Dendritic cell treated with granulocyte-macrophage colony-stimulating factor and Interleukin-4, amounts not matched to agents 40 ng/mL and 50 ng/mL, for 4 days (primary cell): ENCODE measurements at regions not wholly inside any gene's neighbourhood (a gene's known extent, or its start where the extent isn't known, plus 50 kb on each side); places are given as distances from the start of the nearest gene placed in this dataset.

Experiments
- H3K27ac Mint-ChIP-seq: one replicate; pipeline ENCODE4 v1.8.0; 2022; ENCODE audit warnings: mild to moderate bottlenecking, mixed read lengths
- H3K27me3 Mint-ChIP-seq: one replicate; pipeline ENCODE4 v1.8.0; 2022; ENCODE audit warnings: mild to moderate bottlenecking, mixed read lengths
- H3K36me3 Mint-ChIP-seq: one replicate; pipeline ENCODE4 v1.8.0; 2022; ENCODE audit warnings: low read depth, mixed read lengths
- H3K4me1 Mint-ChIP-seq: one replicate; pipeline ENCODE4 v1.8.0; 2022; ENCODE audit warnings: low read depth, mixed read lengths
- H3K4me3 Mint-ChIP-seq: one replicate; pipeline ENCODE4 v1.8.0; 2022; ENCODE audit warnings: mild to moderate bottlenecking, moderate library complexity, mixed read lengths
- H3K9me3 Mint-ChIP-seq: one replicate; pipeline ENCODE4 v1.8.0; 2022; ENCODE audit warnings: mixed read lengths
- intact Hi-C: fragments of 100-400 bp; cut with micrococcal nuclease; formaldehyde crosslinking; loops from one replicate; pipeline ENCODE4 v1.15.0; 2022

- Mint-ChIP-seq H3K27me3 (no peaks in the 10 kb centered on the region), H3K9me3 (peaks cover 24% of the 10 kb centered on the region), H3K4me1 (no peaks in the 10 kb centered on the region), H3K4me3 (no peak overlapping the region), H3K36me3 (no peaks in the 10 kb centered on the region), H3K27ac (no peak overlapping the region)
- intact Hi-C loops = no loop called here
These were observed 73.2 kb upstream of the BLID start for GRCh38 chr11:122189229-122189628.

- no peak overlapping the region for H3K27ac Mint-ChIP-seq
- H3K4me1 Mint-ChIP-seq = no peaks in the 10 kb centered on the region
- H3K36me3 Mint-ChIP-seq = no peaks in the 10 kb centered on the region
- intact Hi-C loops = no loop called here
- H3K4me3 Mint-ChIP-seq = no peak overlapping the region
- peaks cover 24% of the 10 kb centered on the region for H3K9me3 Mint-ChIP-seq
- no peaks in the 10 kb centered on the region for H3K27me3 Mint-ChIP-seq
These were observed 71.6 kb upstream of the BLID start for GRCh38 chr11:122187373-122188165.

DNA sequence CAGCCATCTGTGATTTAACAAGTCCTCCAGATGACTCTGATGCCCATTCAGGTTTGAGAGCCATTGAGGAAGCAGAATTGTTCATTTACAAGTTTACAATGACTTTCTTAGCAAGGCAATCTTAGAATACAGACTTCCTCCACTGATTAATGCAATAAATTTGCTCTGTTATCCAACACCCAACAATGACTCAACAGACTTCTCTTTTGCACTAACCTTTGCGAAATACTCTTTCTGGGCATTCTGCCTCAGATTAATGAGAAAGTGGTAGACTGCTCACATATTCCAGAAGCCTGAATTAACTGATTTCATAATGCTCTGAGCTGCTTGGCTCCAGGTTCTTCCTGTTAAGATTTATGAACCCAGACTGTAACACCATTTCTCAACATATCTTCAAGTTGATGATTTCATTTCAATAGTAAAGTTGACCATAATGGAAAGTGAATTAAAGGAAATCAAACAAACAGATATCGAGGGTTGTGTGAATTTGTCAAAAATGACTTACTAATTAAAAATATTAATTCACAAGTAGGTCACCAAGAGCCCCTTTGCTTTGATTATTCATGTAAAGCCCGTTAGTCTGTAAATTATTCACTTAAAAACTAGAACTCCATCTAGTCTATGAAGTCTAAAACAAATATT lies 70.5 kb upstream of the BLID start:
- no peaks in the 10 kb centered on the region for H3K4me1 Mint-ChIP-seq
- H3K27ac Mint-ChIP-seq = no peak overlapping the region
- no peak overlapping the region for H3K4me3 Mint-ChIP-seq
- H3K9me3 Mint-ChIP-seq = peaks cover 24% of the 10 kb centered on the region
- intact Hi-C loops = no loop called here
- no peaks in the 10 kb centered on the region for H3K27me3 Mint-ChIP-seq
- H3K36me3 Mint-ChIP-seq = no peaks in the 10 kb centered on the region

DNA sequence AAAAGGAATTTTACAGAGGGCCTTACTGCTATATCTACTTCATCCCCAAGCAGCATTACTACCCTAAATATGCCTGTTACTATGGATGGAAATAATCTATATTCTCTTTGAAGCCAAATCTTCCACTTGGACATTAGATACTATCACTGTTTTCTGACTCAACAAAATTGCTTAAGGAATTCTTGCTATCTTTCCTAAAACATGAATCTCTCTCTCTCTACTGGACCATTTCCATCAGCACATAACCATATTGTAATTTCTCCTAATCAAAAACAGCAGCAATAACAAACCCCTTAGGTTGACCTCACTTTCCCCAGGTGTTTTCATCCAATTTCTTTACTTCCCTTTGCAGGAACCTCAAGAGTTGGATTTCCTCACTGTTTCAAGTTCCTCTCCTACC lies 67.9 kb upstream of the BLID start:
- Mint-ChIP-seq H3K27me3 (no peaks in the 10 kb centered on the region), H3K9me3 (peaks cover 24% of the 10 kb centered on the region), H3K27ac (no peak overlapping the region), H3K36me3 (no peaks in the 10 kb centered on the region), H3K4me3 (no peak overlapping the region), H3K4me1 (no peaks in the 10 kb centered on the region)
- intact Hi-C loops = no loop called here

DNA sequence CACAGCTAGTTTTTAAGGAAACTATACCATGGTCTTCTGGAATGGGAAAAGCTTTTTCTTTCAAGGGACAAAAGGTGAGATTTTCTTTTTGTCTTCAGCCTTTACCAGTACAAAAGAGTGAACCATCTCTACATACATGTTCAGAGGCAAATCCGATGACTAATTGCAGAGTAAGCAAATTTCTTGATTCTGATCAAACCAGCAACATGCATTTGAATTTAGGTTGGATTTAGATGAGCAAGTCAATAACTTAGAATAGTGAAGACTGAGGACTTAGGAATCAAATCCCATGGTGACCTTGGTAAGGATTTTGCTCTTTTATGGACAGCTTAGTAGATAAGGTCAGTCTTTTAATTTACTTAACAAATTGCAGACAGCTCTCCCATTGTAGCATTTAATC lies 65.9 kb upstream of the BLID start:
- Mint-ChIP-seq H3K36me3 (no peaks in the 10 kb centered on the region), H3K27me3 (no peaks in the 10 kb centered on the region), H3K9me3 (peaks cover 24% of the 10 kb centered on the region), H3K4me3 (no peak overlapping the region), H3K27ac (no peak overlapping the region), H3K4me1 (no peaks in the 10 kb centered on the region)
- intact Hi-C loops = no loop called here

GRCh38 chr11:122181372-122181771 lies 65.4 kb upstream of the BLID start:
- Mint-ChIP-seq H3K4me1 (no peaks in the 10 kb centered on the region), H3K9me3 (peaks cover 20% of the 10 kb centered on the region), H3K4me3 (no peak overlapping the region), H3K27ac (no peak overlapping the region), H3K36me3 (no peaks in the 10 kb centered on the region), H3K27me3 (no peaks in the 10 kb centered on the region)
- intact Hi-C loops = no loop called here

- Mint-ChIP-seq H3K9me3 (peaks cover 8% of the 10 kb centered on the region), H3K4me3 (no peak overlapping the region), H3K4me1 (no peaks in the 10 kb centered on the region)
These were observed 64.2 kb upstream of the BLID start for GRCh38 chr11:122179961-122180834.

DNA sequence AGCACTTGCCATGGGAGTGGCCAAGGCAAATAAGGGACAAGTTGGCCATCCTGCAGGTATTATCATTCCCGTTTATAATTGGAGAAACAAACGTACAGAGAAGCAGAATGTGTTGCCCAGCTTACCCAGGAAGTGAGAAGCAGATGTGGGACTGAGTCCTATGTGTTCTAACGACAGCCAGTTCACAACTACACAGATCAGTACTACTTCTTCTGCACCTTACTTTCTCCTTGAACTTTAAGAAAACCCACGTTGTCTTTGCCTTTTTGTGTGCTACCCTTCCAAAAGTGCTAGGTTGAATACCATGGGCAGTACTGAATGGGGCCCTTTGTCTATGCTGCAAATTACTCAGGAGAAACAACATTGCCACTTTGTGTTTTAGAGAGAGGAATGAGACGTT lies 62.8 kb upstream of the BLID start:
- H3K4me1 Mint-ChIP-seq = no peaks in the 10 kb centered on the region
- no peaks in the 10 kb centered on the region for H3K9me3 Mint-ChIP-seq
- H3K27ac Mint-ChIP-seq = no peak overlapping the region
- H3K36me3 Mint-ChIP-seq = no peaks in the 10 kb centered on the region
- intact Hi-C loops = no loop called here
- no peak overlapping the region for H3K4me3 Mint-ChIP-seq
- no peaks in the 10 kb centered on the region for H3K27me3 Mint-ChIP-seq

More at GRCh38 chr11:122179961-122180834, 64.2 kb upstream of the BLID start:
- no peaks in the 10 kb centered on the region for H3K36me3 Mint-ChIP-seq
- H3K27me3 Mint-ChIP-seq = no peaks in the 10 kb centered on the region
- H3K27ac Mint-ChIP-seq = no peak overlapping the region
- intact Hi-C loops = no loop called here

GRCh38 chr11:122177238-122177637 lies 61.2 kb upstream of the BLID start:
- Mint-ChIP-seq H3K36me3 (no peaks in the 10 kb centered on the region), H3K9me3 (no peaks in the 10 kb centered on the region), H3K4me1 (no peaks in the 10 kb centered on the region), H3K27ac (no peak overlapping the region), H3K27me3 (no peaks in the 10 kb centered on the region), H3K4me3 (no peak overlapping the region)
- intact Hi-C loops = no loop called here

GRCh38 chr11:122176651-122177050 lies 60.6 kb upstream of the BLID start:
- Mint-ChIP-seq H3K27me3 (no peaks in the 10 kb centered on the region), H3K4me1 (no peaks in the 10 kb centered on the region), H3K27ac (no peak overlapping the region), H3K9me3 (no peaks in the 10 kb centered on the region), H3K36me3 (no peaks in the 10 kb centered on the region), H3K4me3 (no peak overlapping the region)
- intact Hi-C loops = no loop called here

DNA sequence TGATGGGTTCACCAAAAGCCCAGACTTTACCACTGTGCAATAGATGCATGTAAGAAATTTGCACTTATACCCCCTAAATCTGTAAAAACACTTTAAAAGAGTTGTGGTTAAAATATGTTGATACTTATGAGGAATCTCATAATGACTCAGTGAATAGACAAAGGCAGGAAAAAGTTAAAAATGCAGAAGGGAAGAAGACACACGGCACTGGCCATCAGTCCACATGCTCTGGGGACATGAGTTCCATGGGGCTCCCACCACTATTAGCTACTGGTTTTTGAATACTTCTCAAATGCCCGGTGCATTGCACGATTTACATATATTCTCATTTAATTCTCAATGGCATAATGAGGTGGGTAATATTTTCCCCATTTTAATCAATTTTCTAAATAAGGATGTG lies 59.3 kb upstream of the BLID start:
- no peaks in the 10 kb centered on the region for H3K36me3 Mint-ChIP-seq
- no peaks in the 10 kb centered on the region for H3K4me1 Mint-ChIP-seq
- intact Hi-C loops = no loop called here
- H3K27ac Mint-ChIP-seq = no peak overlapping the region
- H3K9me3 Mint-ChIP-seq = no peaks in the 10 kb centered on the region
- H3K4me3 Mint-ChIP-seq = no peak overlapping the region
- no peaks in the 10 kb centered on the region for H3K27me3 Mint-ChIP-seq

GRCh38 chr11:122173587-122173986 lies 57.6 kb upstream of the BLID start:
- Mint-ChIP-seq H3K36me3 (no peaks in the 10 kb centered on the region), H3K4me3 (no peak overlapping the region), H3K27me3 (no peaks in the 10 kb centered on the region), H3K4me1 (no peaks in the 10 kb centered on the region), H3K27ac (no peak overlapping the region), H3K9me3 (no peaks in the 10 kb centered on the region)
- intact Hi-C loops = no loop called here

GRCh38 chr11:122173074-122173450 lies 57.0 kb upstream of the BLID start:
- Mint-ChIP-seq H3K36me3 (no peaks in the 10 kb centered on the region), H3K4me3 (no peak overlapping the region), H3K4me1 (no peaks in the 10 kb centered on the region), H3K9me3 (no peaks in the 10 kb centered on the region), H3K27ac (no peak overlapping the region), H3K27me3 (no peaks in the 10 kb centered on the region)
- intact Hi-C loops = no loop called here

DNA sequence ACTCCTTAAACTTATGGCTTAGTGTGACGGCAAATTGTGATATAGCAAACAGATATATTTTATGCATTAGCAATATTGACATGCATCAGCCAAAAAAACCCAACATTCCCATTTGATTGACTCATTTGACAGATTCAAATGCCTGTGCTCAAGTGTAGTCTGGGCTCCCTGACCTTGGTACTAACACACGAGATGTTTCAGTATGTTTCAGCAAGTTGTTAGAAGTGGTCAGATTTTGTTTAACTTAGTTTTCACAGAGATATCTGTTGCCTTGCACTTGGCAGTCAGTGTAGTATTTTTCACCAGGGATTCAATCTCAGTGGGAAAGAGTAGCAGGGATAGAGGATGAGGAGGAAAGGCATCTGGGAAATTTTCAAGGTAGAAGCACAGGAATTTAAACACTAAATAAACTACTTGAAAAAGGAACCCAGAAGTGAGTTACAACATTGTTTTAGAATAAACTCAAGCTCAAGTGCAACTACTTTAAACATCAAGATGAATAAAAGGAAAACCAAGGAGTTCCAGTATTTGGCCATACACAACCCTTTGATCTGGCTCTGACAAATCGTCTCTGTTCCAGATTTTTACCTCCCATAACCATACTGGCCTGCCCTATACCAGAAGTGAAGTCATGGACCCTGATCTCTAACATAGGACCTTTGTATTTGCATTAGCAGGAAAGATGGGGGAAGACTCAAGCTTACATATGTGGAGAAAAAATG lies 56.5 kb upstream of the BLID start:
- Mint-ChIP-seq H3K36me3 (no peaks in the 10 kb centered on the region), H3K27me3 (no peaks in the 10 kb centered on the region), H3K27ac (no peak overlapping the region), H3K9me3 (no peaks in the 10 kb centered on the region), H3K4me3 (no peak overlapping the region), H3K4me1 (no peaks in the 10 kb centered on the region)
- intact Hi-C loops = no loop called here
